GM19328 (cell line): ENCODE measurements at regions not wholly inside any gene's neighbourhood (a gene's known extent, or its start where the extent isn't known, plus 50 kb on each side); places are given as distances from the start of the nearest gene placed in this dataset.

ENCODE experiments used
- ATAC-seq: cut with Tn5 transposase; IDR thresholded peaks from one replicate; pipeline ENCODE4 v1.9.1; 2021; ENCODE audit warnings: mild to moderate bottlenecking, moderate library complexity; ENCODE audit not compliant: unreplicated experiment

- ATAC-seq: no peak
Measured at GRCh38 chr14:86057018-86057667, 527.2 kb downstream of the FLRT2 start.

GRCh38 chr14:86055512-86056075, 525.6 kb downstream of the FLRT2 start:
- ATAC-seq: no peak

- ATAC-seq: no peak
Measured at GRCh38 chr14:86052868-86053267, 522.9 kb downstream of the FLRT2 start.

DNA sequence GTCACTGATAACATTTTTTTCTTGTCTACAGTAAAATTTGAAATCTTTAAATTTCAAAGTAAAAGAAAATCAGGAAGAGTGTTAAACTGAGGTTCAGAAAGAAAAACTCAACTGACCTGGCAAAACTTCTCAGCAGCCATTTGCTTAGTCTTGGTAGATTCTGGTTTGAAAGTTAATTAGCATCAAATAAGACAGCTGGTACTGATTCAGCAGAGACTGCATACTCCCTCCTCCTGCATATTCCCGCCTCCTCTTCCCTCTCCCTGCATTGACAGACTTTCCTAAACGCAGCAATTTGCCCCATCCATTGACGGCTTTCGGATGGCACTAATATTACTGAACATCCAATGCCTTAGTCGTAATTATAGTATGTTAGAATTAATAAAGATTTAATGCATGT, 520.8 kb downstream of the FLRT2 start:
- ATAC-seq: no peak

GRCh38 chr14:86050072-86050683, 520.2 kb downstream of the FLRT2 start:
- ATAC-seq: no peak

DNA sequence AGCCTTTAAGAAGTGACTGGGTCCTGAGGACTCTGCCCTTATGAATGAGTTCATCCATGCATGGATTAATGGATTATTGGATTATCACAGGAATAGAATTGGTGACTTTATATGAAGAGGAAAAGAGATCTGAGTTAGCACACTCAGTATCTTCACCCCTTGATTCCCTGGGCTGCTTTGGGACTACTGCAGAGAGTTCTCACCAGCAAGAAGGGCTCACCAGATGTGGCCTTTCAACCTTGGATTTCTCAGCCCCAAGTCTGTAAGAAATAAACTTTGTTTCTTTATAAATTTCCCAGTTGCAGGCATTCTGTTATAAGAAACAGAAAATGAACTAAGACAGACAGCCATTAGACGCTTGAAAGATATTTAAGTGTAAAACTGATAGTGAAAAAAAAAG, 509.2 kb downstream of the FLRT2 start:
- no peak for ATAC-seq

GRCh38 chr14:86038387-86039042, 508.6 kb downstream of the FLRT2 start:
- ATAC-seq: peak; percentile 88

- ATAC-seq: peak; percentile 68
Measured at GRCh38 chr14:86035882-86036281, 505.9 kb downstream of the FLRT2 start.

DNA sequence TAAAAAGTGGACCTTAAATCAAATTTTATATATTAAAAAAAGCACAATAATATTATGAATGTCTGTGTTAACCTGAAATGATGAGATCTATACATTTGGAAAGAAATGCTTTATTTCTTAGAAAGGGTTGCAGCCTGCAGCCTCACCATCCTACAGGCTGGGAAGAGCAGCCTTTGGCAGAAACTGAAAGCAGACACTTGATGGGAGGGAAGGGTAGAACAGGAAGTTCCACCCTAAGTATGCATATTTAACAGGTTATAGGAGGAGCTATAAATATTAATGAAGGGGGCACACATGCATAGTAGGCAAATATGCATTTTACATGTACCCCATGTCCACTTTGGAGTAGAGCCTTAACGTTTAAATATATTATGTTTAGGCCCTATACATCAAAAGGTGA, 498.0 kb downstream of the FLRT2 start:
- no peak for ATAC-seq

- ATAC-seq: no peak
Measured at GRCh38 chr14:86027144-86027543, 497.2 kb downstream of the FLRT2 start.

DNA sequence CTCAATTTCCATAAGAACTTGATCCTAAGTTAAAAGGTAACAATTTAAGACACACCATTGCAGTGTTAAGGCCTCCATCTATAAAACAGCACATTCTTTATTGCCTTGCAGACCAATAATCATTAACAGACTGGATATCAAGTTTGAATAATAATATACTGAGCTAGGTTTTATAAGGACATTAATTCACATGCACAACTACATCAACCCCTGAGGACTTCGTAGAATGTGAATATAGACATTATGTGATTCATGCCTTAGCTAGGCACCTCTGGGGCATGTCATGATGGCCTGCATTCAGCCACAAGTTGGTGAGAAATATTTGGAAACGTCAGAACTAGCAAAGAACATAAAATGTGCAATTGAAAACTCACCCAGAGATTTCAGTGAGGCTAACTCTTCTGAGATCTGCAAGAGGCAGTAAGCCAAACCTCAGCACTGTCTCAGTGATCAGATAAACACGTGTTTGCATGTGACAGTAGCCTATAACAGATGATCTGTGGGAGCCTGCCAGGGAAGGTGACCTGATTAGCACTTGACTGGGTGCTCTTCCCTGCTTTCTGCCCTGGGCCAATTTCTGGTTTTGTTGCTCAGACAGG, 492.2 kb downstream of the FLRT2 start:
- ATAC-seq: no peak

- no peak for ATAC-seq
Measured at GRCh38 chr14:86020841-86021240, 490.9 kb downstream of the FLRT2 start.

DNA sequence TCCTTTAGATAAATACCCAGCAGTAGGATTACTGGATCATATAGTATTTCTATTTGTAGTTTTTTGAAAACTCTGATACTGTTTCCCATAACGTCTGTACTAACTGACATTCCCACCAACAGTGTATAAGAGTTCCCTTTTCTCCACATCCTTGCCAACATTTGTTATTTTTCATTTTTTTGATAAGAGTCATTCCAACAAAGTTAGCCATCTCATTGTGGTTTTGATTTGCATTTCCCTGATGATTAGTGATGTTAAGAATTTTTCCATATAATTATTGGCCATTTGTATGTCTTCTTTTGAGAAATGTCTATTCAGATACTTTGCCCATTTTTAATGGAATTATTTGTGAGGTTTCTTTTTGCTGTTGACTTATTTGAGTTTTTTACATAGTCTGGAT, 486.0 kb downstream of the FLRT2 start:
- no peak for ATAC-seq

DNA sequence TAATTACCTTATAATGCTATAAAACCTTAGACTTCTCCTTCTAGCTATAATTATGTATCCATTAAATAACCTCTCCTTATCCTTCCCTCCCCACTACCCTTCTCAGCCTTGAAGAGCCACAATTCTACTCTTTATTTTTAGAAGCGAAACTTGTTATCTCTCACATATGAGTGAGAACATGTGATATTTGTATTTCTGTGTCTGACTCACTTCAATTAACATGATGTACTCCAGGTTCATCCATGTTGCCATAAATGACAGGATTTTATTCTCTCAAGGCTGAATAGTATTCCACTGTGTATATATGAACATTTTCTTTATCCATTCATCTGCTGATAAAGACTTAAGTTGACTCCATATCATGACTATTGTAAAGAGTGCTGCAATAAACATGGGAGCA, 485.6 kb downstream of the FLRT2 start:
- no peak for ATAC-seq

GRCh38 chr14:86013641-86014040, 483.7 kb downstream of the FLRT2 start:
- no peak for ATAC-seq

- ATAC-seq: no peak
Measured at GRCh38 chr14:86012461-86012860, 482.5 kb downstream of the FLRT2 start.

DNA sequence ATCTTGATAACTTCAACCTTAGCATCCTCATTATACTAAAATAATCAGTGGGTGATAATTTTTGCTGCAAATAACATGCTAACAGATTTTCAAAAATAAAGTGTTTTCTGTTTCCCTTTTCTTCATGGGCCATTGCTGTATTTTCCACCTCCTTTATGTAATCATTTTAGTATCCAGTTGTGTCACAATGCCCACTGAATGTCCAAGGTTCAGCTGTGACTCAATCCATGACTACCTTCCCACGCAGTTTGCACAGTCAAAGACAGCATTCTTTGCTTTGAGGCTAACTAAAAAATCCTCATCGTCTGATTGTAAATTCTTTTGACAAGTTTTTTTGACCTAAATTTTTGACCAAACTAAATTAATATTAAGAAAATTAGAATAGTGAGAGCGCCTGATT, 474.1 kb downstream of the FLRT2 start:
- ATAC-seq: no peak

DNA sequence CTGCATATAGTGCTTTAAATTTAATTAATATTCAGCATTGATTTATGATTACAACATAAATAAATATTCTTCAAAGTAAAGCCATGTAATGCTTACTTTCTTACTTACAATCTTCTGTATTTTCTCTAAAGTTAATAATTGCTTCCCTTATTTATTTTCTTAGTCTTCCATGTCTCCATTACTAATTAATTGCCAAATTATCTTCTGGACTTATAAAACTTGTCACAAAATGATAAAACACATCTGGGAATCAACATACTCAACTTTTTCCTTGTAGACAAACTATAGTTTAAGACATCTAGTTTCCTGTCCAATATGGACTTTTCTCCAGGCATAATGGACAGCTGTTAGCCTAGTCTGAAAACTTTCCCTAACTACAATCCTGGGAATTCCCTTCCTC, 466.6 kb downstream of the FLRT2 start:
- ATAC-seq: no peak

DNA sequence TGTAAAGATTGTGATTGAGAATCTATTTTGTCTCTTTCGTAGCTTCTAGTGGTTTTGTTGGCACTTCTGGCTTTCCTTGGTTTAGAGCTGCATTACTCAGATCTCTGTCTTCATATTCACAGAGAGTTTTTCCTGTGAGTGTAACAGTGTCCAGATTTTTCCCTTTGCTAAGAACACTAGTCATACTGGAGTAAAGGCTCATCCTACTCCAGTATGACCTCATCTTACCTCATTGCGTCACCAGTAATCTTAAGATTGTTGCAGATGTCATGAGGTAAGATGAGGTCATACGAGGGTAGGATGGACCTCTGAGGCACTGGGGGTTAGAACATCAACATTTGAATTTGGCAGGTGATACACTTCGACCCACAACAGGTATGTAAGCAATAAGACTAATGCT, 461.2 kb downstream of the FLRT2 start:
- ATAC-seq: no peak

- ATAC-seq: no peak
Measured at GRCh38 chr14:85987907-85988306, 458.0 kb downstream of the FLRT2 start.

DNA sequence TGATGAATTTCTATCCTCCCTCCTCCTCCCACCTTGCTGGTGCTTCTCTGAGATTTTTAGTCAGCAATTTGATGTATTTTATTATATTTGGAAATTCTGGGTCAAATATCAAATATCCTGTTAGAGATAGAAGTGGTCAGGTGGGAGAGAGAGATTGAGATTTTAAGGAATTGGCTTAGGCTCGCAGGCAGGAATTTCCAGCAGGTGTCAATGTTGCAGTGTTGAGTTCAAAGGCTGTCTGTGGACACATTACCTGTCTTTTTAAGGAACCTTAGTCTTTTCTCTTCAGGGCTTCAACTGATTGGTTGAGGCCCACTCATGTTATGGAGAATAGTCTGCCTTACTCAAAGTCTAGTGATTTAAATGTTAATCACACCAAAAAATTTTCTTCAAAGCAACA, 457.3 kb downstream of the FLRT2 start:
- no peak for ATAC-seq
